BJ (cell line): ENCODE measurements at regions not wholly inside any gene's neighbourhood (a gene's known extent, or its start where the extent isn't known, plus 50 kb on each side); places are given as distances from the start of the nearest gene placed in this dataset.

Source experiments
- CTCF ChIA-PET: fragments of 350-600 bp; formaldehyde crosslinking; extraction: SDS; loops from one replicate; lab custom pipeline; 2021; ENCODE audit warnings: antibody characterized with exemption, inconsistent platforms; lab: Yijun Ruan, JAX
- POLR2A ChIA-PET: fragments of 300-600 bp; sonication (Branson Sonifier 250); formaldehyde crosslinking; extraction: SDS; loops from one replicate; lab custom pipeline; 2021; ENCODE audit warnings: antibody characterized with exemption; lab: Charles Lee
- DNase-seq: peaks from one replicate; pipeline ENCODE4 v3.0.0-alpha.2; 2011; ENCODE audit warnings: low read depth
- H3K27me3 ChIP-seq: 2 replicates; pipeline ENCODE4 v1.6.0; 2011; ENCODE audit warnings: low read length; ENCODE audit not compliant: control insufficient read depth, insufficient read depth
- H3K36me3 ChIP-seq: 2 replicates; pipeline ENCODE4 v1.5.1; 2011; ENCODE audit warnings: low read length; ENCODE audit not compliant: control insufficient read depth, insufficient read depth
- H3K4me3 ChIP-seq: 2 replicates; pipeline ENCODE4 v1.5.1; 2011; ENCODE audit warnings: low read depth, mild to moderate bottlenecking, control low read depth, low read length
- TF ChIP-seq, protein P1 (sequence below): IDR thresholded peaks from 2 replicates; pipeline ENCODE4 v1.5.1; 2011; ENCODE audit warnings: low read depth, mild to moderate bottlenecking, control low read depth, inconsistent platforms, low read length, moderate library complexity; ENCODE audit not compliant: insufficient read depth

DNA sequence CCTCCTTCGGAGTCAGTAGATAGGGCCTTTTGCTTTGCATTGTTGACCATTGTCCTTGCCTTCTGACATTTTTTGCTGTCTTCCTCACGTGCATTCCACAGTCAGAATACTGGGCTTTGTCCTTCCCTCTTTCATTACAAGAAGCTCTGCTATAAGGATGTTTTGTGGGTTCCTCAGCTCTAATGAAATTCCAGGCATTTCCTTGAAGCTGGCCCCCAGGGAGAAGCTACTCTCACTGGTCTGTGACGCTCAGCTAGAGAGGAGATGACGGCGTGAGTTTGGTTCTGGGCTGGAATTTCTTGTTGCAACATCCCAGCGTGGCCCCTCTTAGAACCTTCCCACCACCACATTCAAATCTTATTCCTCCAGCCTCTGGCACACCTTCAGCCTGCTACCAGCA is 210.2 kb downstream of the TJP1 start:
- CTCF ChIA-PET: interaction anchor here (0.6 to 1.9 kb wide), 4 partner anchors 8 to 55 kb away, joined by 3 to 11 read pairs (median 4); no protein-coding TSS in a partner anchor
- TF ChIP-seq, protein P1, sequence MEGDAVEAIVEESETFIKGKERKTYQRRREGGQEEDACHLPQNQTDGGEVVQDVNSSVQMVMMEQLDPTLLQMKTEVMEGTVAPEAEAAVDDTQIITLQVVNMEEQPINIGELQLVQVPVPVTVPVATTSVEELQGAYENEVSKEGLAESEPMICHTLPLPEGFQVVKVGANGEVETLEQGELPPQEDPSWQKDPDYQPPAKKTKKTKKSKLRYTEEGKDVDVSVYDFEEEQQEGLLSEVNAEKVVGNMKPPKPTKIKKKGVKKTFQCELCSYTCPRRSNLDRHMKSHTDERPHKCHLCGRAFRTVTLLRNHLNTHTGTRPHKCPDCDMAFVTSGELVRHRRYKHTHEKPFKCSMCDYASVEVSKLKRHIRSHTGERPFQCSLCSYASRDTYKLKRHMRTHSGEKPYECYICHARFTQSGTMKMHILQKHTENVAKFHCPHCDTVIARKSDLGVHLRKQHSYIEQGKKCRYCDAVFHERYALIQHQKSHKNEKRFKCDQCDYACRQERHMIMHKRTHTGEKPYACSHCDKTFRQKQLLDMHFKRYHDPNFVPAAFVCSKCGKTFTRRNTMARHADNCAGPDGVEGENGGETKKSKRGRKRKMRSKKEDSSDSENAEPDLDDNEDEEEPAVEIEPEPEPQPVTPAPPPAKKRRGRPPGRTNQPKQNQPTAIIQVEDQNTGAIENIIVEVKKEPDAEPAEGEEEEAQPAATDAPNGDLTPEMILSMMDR: no peak
- peak; percentile 49 for DNase-seq
- Histone ChIP-seq H3K27me3 (no peaks in the 10 kb centered on the region), H3K4me3 (no peak overlapping the region), H3K36me3 (no peaks in the 10 kb centered on the region)
- POLR2A ChIA-PET: interaction anchor here (0.6 kb wide), 1 partner anchor 132 kb away, joined by 3 read pairs; no protein-coding TSS in a partner anchor

DNA sequence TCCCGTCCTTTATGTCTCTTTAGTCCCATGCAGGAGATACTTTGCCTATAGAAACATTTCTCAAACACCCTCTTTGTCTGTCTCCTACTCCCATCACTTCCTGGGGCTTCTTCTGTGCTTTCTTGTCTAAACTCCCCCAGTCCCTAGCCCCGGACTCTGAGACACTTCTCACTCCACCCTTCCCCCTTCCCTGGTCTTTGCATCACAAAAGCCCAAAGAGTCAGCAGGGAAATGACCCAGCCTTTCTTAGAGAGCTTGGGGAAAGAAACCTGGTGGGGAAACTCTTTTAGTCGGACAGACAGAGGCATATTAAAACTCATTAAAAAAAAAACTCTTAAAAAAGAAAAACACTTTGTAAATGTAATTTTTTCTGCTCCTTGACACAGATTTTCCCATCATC is 211.2 kb downstream of the TJP1 start:
- DNase-seq: no peak
- ChIA-PET CTCF (interaction anchor here (0.6 to 1.9 kb wide), 2 partner anchors 15 to 1997 kb away, joined by 3 to 11 read pairs; no protein-coding TSS in a partner anchor), POLR2A (interaction anchor here (0.6 kb wide), 1 partner anchor 299 kb away, joined by 4 read pairs; no protein-coding TSS in a partner anchor)
- TF ChIP-seq, protein P1: no peak
- Histone ChIP-seq H3K36me3 (no peaks in the 10 kb centered on the region), H3K4me3 (no peak overlapping the region), H3K27me3 (no peaks in the 10 kb centered on the region)

DNA sequence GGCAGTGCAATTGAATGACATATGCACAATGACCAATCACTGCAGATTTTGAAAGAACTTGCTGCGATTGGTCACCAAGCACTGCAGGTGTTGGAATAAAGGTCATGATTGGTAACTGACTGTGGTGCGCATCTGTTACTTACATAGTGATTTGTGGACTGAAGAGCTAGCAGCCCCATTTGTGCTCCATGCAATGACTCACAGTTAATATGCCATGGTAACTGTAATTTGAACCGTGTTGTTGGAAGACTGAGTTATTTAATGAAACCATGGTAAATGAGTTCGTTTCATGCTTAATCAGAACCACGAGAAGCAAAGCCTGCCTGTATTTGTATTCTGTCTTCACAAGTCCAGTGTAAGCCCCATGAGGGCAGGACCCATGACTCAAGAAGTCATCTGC is 220.5 kb downstream of the TJP1 start:
- no peak overlapping the region for H3K4me3 ChIP-seq
- no peaks in the 10 kb centered on the region for H3K27me3 ChIP-seq
- ChIA-PET POLR2A (no interaction called here), CTCF (no interaction called here)
- TF ChIP-seq, protein P1: no peak
- no peaks in the 10 kb centered on the region for H3K36me3 ChIP-seq
- DNase-seq: no peak

DNA sequence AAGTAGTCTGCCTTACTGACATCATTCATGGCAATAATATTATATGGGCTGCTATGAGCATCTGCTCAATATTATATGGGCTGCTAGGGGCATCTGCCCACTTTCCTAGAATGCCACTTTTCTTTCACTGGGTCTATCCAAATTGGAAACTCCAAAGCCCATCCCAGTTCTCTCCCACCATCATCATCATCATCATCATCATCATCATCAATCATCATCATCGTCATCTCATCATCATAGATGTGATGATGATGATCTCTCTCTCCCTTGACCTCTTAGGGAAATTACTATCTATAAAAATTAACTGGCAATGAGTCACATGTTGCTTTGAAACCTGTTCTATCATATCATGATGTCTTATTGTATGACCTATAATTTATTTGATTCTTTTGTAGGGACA is 222.0 kb downstream of the TJP1 start:
- CTCF ChIA-PET: no interaction called here
- Histone ChIP-seq H3K4me3 (no peak overlapping the region), H3K36me3 (no peaks in the 10 kb centered on the region), H3K27me3 (no peaks in the 10 kb centered on the region)
- TF ChIP-seq, protein P1: no peak
- DNase-seq: no peak
- POLR2A ChIA-PET: no interaction called here

DNA sequence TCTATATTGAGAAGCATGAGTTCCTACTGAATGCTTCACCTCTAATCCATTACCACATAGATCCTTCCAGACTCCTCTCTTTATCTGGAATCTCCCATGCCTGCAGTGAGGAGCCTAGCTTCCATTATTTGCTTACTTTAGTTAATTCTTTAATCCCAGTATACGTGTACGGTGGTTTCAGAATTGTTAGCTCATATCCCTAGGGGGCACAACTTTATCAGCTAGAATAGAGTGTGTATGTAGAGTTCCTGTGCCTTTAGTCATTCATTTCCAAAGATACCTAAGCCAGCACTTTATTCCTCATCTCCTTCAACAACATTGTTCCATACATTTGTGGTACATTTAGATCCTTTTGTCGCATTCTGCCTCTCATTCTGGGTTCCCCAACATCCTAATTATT is 226.0 kb downstream of the TJP1 start:
- H3K36me3 ChIP-seq: no peaks in the 10 kb centered on the region
- peak; percentile 4 for DNase-seq
- no peaks in the 10 kb centered on the region; the same call in 1 of the 2 replicates for H3K27me3 ChIP-seq
- CTCF ChIA-PET: interaction anchor here (0.6 to 2.2 kb wide), 11 partner anchors 8 to 479 kb away, joined by 3 to 11 read pairs (median 4); no protein-coding TSS in a partner anchor
- POLR2A ChIA-PET: no interaction called here
- TF ChIP-seq, protein P1: peak; percentile 54
- no peak overlapping the region for H3K4me3 ChIP-seq
